ENCODE measurements at regions not wholly inside any gene's neighbourhood (a gene's known extent, or its start where the extent isn't known, plus 50 kb on each side); places are given as distances from the start of the nearest gene placed in this dataset.

- no peak for ATAC-seq (ENCODE audit: insufficient read depth, low FRiP score)
- H3K9ac ChIP-seq (ENCODE audit: insufficient read depth in 1 of 2, low read length in 2 of 2), result no peak overlapping the region
- H3K36me3 ChIP-seq (ENCODE audit: control insufficient read depth in 4 of 4, insufficient read depth in 4 of 4, low read length in 4 of 4), result no peaks in the 10 kb centered on the region
- no peak overlapping the region for H3K4me3 ChIP-seq
- no peak for TF ChIP-seq CTCF (IDR thresholded peaks at IDR 0.05; ENCODE audit: control extremely low read depth, extremely low read depth)
- no peak overlapping the region for H3K27ac ChIP-seq (ENCODE audit: low read depth in 1 of 2, low read length in 1 of 2)
- DNase-seq, result no peak
- no peaks in the 10 kb centered on the region for H3K9me3 ChIP-seq (ENCODE audit: control insufficient read depth in 4 of 4, insufficient read depth in 3 of 4, low read length in 3 of 4)
- peaks cover 0 to 13% (median 0%) of the 10 kb centered on the region in 5 donors for H3K4me1 ChIP-seq (ENCODE audit: control insufficient read depth in 5 of 5, insufficient read depth in 5 of 5, low read length in 5 of 5)
- no peaks in the 10 kb centered on the region for H3K27me3 ChIP-seq (ENCODE audit: control insufficient read depth in 3 of 3, insufficient read depth in 3 of 3, low read length in 2 of 3)
- 60 to 75% methylated on average over 6 of the region's 6 CpGs for WGBS, 2 donors
These were observed 125.6 kb upstream of the PRPS1L1 start for GRCh38 chr7:18153183-18153748.

- H3K9me3 ChIP-seq (ENCODE audit: control insufficient read depth in 4 of 4, insufficient read depth in 3 of 4, low read length in 3 of 4), result no peaks in the 10 kb centered on the region
- no peak for TF ChIP-seq CTCF (IDR thresholded peaks at IDR 0.05; ENCODE audit: control extremely low read depth, extremely low read depth)
- WGBS, 2 donors, result 87 to 88% methylated on average over 5 of the region's 5 CpGs
- H3K4me3 ChIP-seq, result no peak overlapping the region
- no peaks in the 10 kb centered on the region for H3K36me3 ChIP-seq (ENCODE audit: control insufficient read depth in 4 of 4, insufficient read depth in 4 of 4, low read length in 4 of 4)
- peaks cover 0 to 13% (median 0%) of the 10 kb centered on the region in 5 donors for H3K4me1 ChIP-seq (ENCODE audit: control insufficient read depth in 5 of 5, insufficient read depth in 5 of 5, low read length in 5 of 5)
- ATAC-seq (ENCODE audit: insufficient read depth, low FRiP score) (no peak), DNase-seq (no peak)
- H3K9ac ChIP-seq (ENCODE audit: insufficient read depth in 1 of 2, low read length in 2 of 2), result no peak overlapping the region
- no peak overlapping the region for H3K27ac ChIP-seq (ENCODE audit: low read depth in 1 of 2, low read length in 1 of 2)
- H3K27me3 ChIP-seq (ENCODE audit: control insufficient read depth in 3 of 3, insufficient read depth in 3 of 3, low read length in 2 of 3), result no peaks in the 10 kb centered on the region
These were observed 127.1 kb upstream of the PRPS1L1 start for GRCh38 chr7:18154726-18155125.

GRCh38 chr7:18157233-18157632 lies 129.6 kb upstream of the PRPS1L1 start:
- H3K36me3 ChIP-seq (ENCODE audit: control insufficient read depth in 4 of 4, insufficient read depth in 4 of 4, low read length in 4 of 4), result no peaks in the 10 kb centered on the region
- DNase-seq (no peak), ATAC-seq (ENCODE audit: insufficient read depth, low FRiP score) (no peak)
- peaks cover 0 to 6% (median 0%) of the 10 kb centered on the region in 5 donors for H3K4me1 ChIP-seq (ENCODE audit: control insufficient read depth in 5 of 5, insufficient read depth in 5 of 5, low read length in 5 of 5)
- H3K4me3 ChIP-seq, result no peak overlapping the region
- H3K9ac ChIP-seq (ENCODE audit: insufficient read depth in 1 of 2, low read length in 2 of 2), result no peak overlapping the region
- H3K27me3 ChIP-seq (ENCODE audit: control insufficient read depth in 3 of 3, insufficient read depth in 3 of 3, low read length in 2 of 3), result no peaks in the 10 kb centered on the region
- no peak for TF ChIP-seq CTCF (IDR thresholded peaks at IDR 0.05; ENCODE audit: control extremely low read depth, extremely low read depth)
- H3K9me3 ChIP-seq (ENCODE audit: control insufficient read depth in 4 of 4, insufficient read depth in 3 of 4, low read length in 3 of 4), result no peaks in the 10 kb centered on the region
- no peak overlapping the region for H3K27ac ChIP-seq (ENCODE audit: low read depth in 1 of 2, low read length in 1 of 2)
- 94 to 98% methylated on average over 1 of the region's 1 CpG for WGBS, 2 donors

GRCh38 chr7:18162657-18163056 lies 135.0 kb upstream of the PRPS1L1 start:
- no peak for TF ChIP-seq CTCF (IDR thresholded peaks at IDR 0.05; ENCODE audit: control extremely low read depth, extremely low read depth)
- Histone ChIP-seq H3K36me3 (ENCODE audit: control insufficient read depth in 4 of 4, insufficient read depth in 4 of 4, low read length in 4 of 4) (no peaks in the 10 kb centered on the region), H3K27ac (ENCODE audit: low read depth in 1 of 2, low read length in 1 of 2) (no peak overlapping the region), H3K9me3 (ENCODE audit: control insufficient read depth in 4 of 4, insufficient read depth in 3 of 4, low read length in 3 of 4) (no peaks in the 10 kb centered on the region), H3K9ac (ENCODE audit: insufficient read depth in 1 of 2, low read length in 2 of 2) (no peak overlapping the region), H3K4me3 (no peak overlapping the region), H3K4me1 (ENCODE audit: control insufficient read depth in 5 of 5, insufficient read depth in 5 of 5, low read length in 5 of 5) (peaks cover 0 to 3% (median 0%) of the 10 kb centered on the region in 5 donors), H3K27me3 (ENCODE audit: control insufficient read depth in 3 of 3, insufficient read depth in 3 of 3, low read length in 2 of 3) (no peaks in the 10 kb centered on the region)
- 46 to 50% methylated on average over 1 of the region's 1 CpG for WGBS, 2 donors
- no peak for ATAC-seq (ENCODE audit: insufficient read depth, low FRiP score)
- peak in 1 of 3 donors; percentile 21 for DNase-seq

Measured in lung (tissue), 11 donors.